Fibroblast of mammary gland (primary cell): ENCODE measurements at regions not wholly inside any gene's neighbourhood (a gene's known extent, or its start where the extent isn't known, plus 50 kb on each side); places are given as distances from the start of the nearest gene placed in this dataset.

Source experiments
- DNase-seq: peaks from one replicate; pipeline ENCODE4 v3.0.0-alpha.2; 2010; ENCODE audit warnings: low read depth
- H3K4me3 ChIP-seq: 2 replicates; pipeline ENCODE4 v1.5.1; 2011; ENCODE audit warnings: low read depth, mild to moderate bottlenecking, low read length, moderate library complexity; ENCODE audit not compliant: control insufficient read depth
- CTCF ChIP-seq: conservative IDR thresholded peaks from 2 replicates; pipeline ENCODE4 v1.5.1; 2011; ENCODE audit warnings: low read depth, low read length, inconsistent platforms; ENCODE audit not compliant: control insufficient read depth, insufficient read depth

GRCh38 chrX:39618178-39618577 is 479.6 kb downstream of the BCOR start:
- TF ChIP-seq CTCF = no peak
- H3K4me3 ChIP-seq = no peak overlapping the region

DNA sequence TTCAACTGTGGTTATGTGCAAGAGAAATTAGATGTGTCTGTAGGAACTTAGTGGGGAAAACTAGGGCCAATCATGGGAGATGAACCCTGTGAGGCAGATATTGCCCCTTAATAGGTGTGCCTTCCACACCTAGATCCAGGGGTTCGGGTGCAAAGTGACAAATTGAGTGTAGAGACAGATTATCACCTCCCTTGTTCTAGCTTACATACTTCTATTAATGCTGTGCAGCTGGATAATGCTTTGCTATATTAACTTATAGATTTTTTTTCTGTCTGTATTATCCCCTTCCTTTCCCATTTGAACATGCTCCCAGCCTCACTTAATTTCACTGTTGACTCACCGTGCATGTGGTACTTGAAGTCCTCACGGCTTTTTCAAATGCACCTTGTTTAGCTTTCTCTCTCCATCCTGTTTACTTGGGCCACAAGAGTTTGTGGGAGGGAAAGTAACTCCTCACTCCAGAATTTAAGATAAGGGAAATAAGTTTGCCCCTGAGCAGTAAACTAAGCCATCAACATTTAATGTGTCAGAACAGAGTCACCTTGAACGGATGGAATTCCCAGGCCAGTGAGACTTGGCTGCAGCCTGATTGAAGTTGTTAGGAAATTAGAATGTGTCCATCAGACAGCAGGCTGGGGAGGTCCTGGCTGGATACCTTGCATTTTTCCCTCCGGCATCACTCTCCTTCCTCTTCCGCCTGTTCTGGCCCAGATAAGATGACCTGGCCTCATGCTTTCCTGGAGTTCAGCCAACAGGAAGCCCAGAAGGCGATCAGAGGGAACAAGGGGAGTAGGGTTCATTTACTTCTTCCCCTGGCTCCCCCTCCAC is 478.4 kb downstream of the BCOR start:
- DNase-seq = no peak
- no peak overlapping the region for H3K4me3 ChIP-seq
- no peak for TF ChIP-seq CTCF

More at GRCh38 chrX:39618178-39618577, 479.6 kb downstream of the BCOR start:
- DNase-seq = no peak

GRCh38 chrX:39624166-39624565 is 473.6 kb downstream of the BCOR start:
- H3K4me3 ChIP-seq = no peak overlapping the region
- no peak for DNase-seq
- no peak for TF ChIP-seq CTCF

GRCh38 chrX:39625810-39626209 is 471.9 kb downstream of the BCOR start:
- H3K4me3 ChIP-seq = no peak overlapping the region
- no peak for DNase-seq
- no peak for TF ChIP-seq CTCF

DNA sequence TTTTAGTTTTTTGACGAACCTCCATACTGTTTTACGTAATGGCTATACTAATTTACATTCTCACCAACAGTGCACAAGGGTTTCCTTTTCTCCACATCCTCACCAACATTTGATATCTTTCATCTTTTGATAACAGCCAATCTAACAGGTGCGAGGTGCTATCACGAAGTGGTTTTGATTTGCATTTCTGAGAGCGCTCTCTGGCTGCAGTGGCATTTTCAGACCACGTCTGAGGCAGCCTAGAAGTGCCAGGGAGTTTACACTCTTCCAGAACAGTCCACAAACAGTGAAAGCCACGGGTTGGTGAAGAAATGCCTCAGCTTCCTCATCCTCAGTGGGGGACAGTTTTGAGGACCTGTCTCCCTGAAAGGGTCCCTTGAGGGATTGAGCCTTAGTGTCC is 471.0 kb downstream of the BCOR start:
- H3K4me3 ChIP-seq = no peak overlapping the region
- DNase-seq = no peak
- no peak for TF ChIP-seq CTCF

- DNase-seq = no peak
- no peak for TF ChIP-seq CTCF
- H3K4me3 ChIP-seq = no peak overlapping the region
These were observed 470.5 kb downstream of the BCOR start for GRCh38 chrX:39627257-39627656.

GRCh38 chrX:39629001-39629400 is 468.8 kb downstream of the BCOR start:
- no peak for TF ChIP-seq CTCF
- DNase-seq = no peak
- no peak overlapping the region for H3K4me3 ChIP-seq
